ENCODE measurements at regions not wholly inside any gene's neighbourhood (a gene's known extent, or its start where the extent isn't known, plus 50 kb on each side); places are given as distances from the start of the nearest gene placed in this dataset.
"Not testable (repeated sequence)": the region's sequence is repeated elsewhere in the genome, so short reads cannot be mapped to it uniquely, and the experiment has no call there.

- peak; percentile 8 for DNase-seq (ENCODE audit: low read depth, low spot score)
Measured at GRCh38 chr3:115385774-115386730, 237.3 kb upstream of the GAP43 start.

- no peak for DNase-seq (ENCODE audit: low read depth, low spot score)
Measured at GRCh38 chr3:115388166-115388565, 235.1 kb upstream of the GAP43 start.

GRCh38 chr3:115388811-115389210 is 234.5 kb upstream of the GAP43 start:
- no peak for DNase-seq (ENCODE audit: low read depth, low spot score)

- DNase-seq (ENCODE audit: low read depth, low spot score), result no peak
Measured at GRCh38 chr3:115396801-115397200, 226.5 kb upstream of the GAP43 start.

- no peak for DNase-seq (ENCODE audit: low read depth, low spot score)
Measured at GRCh38 chr3:115397433-115397832, 225.9 kb upstream of the GAP43 start.

- DNase-seq (ENCODE audit: low read depth, low spot score), result no peak
Measured at GRCh38 chr3:115398506-115398905, 224.8 kb upstream of the GAP43 start.

- peak; percentile 8 for DNase-seq (ENCODE audit: low read depth, low spot score)
Measured at GRCh38 chr3:115399750-115400149, 223.6 kb upstream of the GAP43 start.

- DNase-seq (ENCODE audit: low read depth, low spot score), result no peak
Measured at GRCh38 chr3:115401298-115401697, 222.0 kb upstream of the GAP43 start.

GRCh38 chr3:115401851-115402501 is 221.3 kb upstream of the GAP43 start:
- no peak for DNase-seq (ENCODE audit: low read depth, low spot score)

GRCh38 chr3:115402651-115403050 is 220.7 kb upstream of the GAP43 start:
- no peak for DNase-seq (ENCODE audit: low read depth, low spot score)

GRCh38 chr3:115403786-115404185 is 219.5 kb upstream of the GAP43 start:
- DNase-seq (ENCODE audit: low read depth, low spot score), result peak; percentile 57

GRCh38 chr3:115409596-115409995 is 213.7 kb upstream of the GAP43 start:
- DNase-seq (ENCODE audit: low read depth, low spot score), result no peak

GRCh38 chr3:115414610-115415009 is 208.7 kb upstream of the GAP43 start:
- not testable (repeated sequence) for DNase-seq (ENCODE audit: low read depth, low spot score)

- no peak for DNase-seq (ENCODE audit: low read depth, low spot score)
Measured at GRCh38 chr3:115415246-115415996, 207.9 kb upstream of the GAP43 start.

GRCh38 chr3:115418583-115418982 is 204.7 kb upstream of the GAP43 start:
- DNase-seq (ENCODE audit: low read depth, low spot score), result no peak

- no peak for DNase-seq (ENCODE audit: low read depth, low spot score)
Measured at GRCh38 chr3:115420086-115420485, 203.2 kb upstream of the GAP43 start.

GRCh38 chr3:115423170-115423569 is 200.1 kb upstream of the GAP43 start:
- no peak for DNase-seq (ENCODE audit: low read depth, low spot score)

- no peak for DNase-seq (ENCODE audit: low read depth, low spot score)
Measured at GRCh38 chr3:115428841-115429240, 194.5 kb upstream of the GAP43 start.

- DNase-seq (ENCODE audit: low read depth, low spot score), result peak; percentile 40
Measured at GRCh38 chr3:115436767-115437301, 186.5 kb upstream of the GAP43 start.

GRCh38 chr3:115438799-115439198 is 184.5 kb upstream of the GAP43 start:
- DNase-seq (ENCODE audit: low read depth, low spot score), result no peak

- no peak for DNase-seq (ENCODE audit: low read depth, low spot score)
Measured at GRCh38 chr3:115445559-115445958, 177.8 kb upstream of the GAP43 start.

GRCh38 chr3:115448851-115449250 is 174.5 kb upstream of the GAP43 start:
- DNase-seq (ENCODE audit: low read depth, low spot score), result no peak

All from ELF-1 (cell line).